ENCODE measurements at regions not wholly inside any gene's neighbourhood (a gene's known extent, or its start where the extent isn't known, plus 50 kb on each side); places are given as distances from the start of the nearest gene placed in this dataset.

DNA sequence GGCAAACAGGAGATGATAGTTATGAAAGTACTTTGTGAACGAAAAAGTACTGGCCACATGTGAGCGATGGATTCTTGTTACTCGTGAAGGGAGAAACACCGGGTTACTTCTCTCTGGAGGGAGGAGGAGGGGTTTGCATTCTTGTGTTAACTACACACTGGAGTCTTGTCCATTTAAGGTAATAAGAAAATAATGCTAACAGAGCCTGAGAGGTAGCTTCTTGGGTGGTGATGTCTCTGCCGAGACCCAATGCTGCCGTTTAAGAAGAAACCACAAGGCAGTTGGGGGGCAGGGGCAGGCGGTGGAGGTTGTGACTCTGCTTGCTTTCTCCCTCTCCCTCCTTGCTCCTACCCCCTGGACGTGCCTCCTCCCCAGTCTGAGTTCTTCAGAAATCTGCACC, 100.9 kb upstream of the ROPN1 start:
- DNase-seq, result no peak

DNA sequence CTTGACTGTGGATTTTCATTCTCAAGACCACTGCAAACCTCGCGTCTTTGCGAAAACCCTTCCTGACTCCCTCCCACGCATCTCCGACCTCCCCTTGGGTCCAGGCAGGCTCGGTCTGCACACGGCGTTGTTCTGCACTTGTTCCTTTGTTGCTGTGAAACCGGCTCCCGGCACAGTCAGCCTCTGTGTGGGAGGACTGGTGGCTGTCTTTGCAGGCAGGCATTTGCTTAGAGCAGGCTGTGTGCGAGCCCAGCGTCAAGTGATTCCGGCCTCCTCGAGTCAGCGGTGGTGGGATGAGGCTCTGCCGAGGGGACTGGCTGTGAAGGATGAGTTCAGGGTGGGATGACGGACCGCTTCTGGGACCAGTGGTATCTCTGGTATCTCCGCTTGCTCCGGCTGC, 102.6 kb upstream of the ROPN1 start:
- no peak for DNase-seq

DNA sequence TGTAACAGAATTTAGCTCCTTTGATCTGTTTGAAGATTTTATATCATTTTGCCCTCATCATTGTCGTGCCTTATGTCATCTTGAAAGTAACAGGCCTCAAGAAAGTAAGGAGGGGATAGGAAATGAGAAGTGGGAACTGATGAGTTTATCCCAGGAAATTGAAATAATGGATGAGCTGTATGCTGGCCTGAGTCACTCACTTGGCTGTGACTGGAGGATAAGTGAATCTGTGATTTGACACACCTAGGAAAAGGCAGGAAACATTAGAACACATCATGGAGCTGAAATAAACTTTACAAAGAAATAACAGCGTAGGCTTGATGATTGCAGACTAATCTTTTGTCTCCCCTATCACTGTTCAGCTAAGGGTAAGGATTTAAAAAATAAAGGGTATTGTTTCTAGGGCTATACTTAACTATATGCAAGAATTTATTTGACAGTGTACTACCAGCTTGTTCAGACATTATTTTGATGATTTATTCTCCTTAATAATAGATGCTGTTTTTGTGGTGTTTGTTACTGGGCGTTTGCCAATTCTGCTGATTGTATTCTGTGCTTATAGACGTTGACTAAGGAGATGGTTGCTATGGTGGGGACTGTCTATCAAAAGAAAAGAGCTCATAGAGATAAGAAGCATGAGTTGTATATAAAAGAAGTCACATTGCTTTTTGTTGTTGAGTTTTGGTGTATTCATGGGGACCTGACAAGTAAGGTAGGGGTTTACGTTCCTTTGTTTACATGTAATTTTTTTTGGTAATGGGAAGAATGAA, 105.6 kb upstream of the ROPN1 start:
- DNase-seq, result no peak

DNA sequence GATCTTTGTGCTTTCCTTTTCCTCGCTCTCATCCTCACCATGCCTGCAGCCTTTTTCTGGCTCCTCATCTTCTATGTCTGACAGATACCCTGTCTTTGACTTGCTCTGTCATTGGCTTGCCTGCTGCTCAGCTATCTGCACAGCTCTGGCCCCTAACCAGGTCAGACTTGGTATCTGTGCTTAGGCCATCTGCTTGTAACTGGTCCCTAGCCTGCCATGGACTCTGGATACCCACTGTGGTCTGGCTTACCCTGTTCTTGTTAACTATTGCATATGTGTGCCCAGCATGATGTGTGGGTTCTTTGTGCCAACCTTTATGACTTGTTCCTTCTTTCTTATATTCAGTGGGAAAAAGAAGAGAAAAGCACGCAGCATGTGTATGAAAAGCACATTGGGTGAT, 109.7 kb upstream of the ROPN1 start:
- DNase-seq, result no peak

DNA sequence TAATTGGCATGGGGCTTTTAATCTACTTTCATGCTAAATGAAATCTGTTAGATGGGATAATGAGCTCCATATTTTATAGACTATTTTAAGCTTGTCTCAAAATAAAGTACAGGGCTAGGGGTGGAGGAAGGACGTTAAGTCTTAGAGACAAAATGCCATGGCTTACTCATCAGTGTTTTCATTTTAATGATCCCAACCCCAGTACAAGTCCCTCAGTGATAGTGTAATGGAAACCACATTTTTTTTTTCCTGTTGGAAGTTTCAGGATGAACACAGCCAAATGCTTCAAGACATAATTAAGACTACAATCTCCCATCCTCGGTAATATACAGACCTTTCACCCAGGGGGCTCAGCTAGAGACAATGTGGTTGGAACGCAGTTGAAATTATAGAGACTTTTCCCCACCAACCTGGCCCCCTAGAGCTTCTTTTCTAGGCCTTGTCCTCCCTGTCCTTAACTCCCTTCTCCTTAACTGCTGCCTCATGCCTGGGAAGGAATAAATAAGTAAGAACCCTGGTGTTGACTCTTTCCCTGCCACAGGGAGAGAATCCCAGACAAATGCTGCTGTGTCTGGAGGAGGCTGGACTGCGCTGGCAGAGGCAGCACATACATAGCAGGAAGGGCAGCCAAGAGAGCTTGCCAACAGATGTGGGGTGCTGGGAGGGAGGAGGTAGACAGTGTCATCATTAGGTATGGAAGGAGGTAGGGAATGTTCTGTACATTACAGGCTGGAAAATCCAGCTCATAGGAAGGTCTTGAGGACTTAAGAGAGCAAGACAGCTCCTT, 115.4 kb upstream of the ROPN1 start:
- DNase-seq, result no peak

DNA sequence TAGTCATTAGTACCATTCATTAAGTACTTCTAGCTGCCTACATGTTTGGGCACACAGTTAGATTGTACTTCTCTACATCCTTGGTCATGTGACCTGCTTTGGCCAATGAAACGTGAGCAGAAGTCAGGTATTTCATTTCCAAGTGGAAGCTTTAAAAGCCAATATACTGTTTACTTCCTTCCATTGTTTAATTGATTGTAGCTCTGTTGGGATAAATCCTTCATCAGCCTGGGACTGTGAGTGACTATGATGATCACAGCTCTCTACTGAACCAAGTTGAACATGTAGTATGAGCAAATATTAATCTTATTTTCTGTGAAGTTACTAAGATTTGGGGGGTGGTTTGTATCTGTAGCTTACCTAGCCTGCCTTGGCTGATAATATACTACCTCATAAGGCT, 116.5 kb upstream of the ROPN1 start:
- no peak for DNase-seq

DNA sequence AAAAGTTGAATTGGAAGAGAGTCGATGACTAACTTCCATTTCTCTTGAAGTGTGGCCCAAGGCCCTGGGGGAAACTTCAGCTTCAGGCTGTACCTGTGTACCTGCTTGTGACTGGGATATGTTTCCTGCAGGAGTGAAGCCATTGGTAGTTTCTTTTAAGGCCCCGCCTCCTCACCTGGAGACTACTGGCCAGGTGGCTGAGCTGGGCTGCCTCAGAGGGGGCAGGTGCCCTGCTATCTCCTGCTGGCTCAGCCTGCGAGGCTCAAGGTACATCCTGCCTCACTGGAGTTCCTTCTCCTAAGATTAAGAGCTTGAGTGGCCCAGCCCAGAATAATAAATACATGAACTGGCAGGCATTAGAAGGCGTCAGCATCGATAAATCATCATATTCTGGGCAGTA, 121.6 kb upstream of the ROPN1 start:
- DNase-seq, result no peak

DNA sequence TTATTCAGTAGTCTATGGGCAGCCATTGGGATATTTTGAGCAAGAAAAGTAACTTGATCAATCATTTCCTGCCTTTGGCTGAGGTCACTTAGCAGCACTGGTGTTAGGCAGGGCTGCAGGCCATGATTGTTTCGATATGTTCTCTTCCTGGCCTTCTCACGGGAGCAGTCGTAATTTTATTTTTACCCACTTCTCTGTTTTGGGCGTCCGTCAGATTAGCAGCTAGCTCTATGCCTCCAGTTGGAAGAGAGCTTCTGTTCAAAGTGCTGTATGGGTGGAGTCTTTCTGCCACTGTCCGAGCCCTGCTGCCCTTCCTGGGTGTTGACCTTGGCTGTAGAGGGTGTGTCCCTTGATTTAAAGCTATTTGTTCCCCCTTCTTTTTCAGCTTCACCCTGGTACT, 123.4 kb upstream of the ROPN1 start:
- DNase-seq, result no peak

DNA sequence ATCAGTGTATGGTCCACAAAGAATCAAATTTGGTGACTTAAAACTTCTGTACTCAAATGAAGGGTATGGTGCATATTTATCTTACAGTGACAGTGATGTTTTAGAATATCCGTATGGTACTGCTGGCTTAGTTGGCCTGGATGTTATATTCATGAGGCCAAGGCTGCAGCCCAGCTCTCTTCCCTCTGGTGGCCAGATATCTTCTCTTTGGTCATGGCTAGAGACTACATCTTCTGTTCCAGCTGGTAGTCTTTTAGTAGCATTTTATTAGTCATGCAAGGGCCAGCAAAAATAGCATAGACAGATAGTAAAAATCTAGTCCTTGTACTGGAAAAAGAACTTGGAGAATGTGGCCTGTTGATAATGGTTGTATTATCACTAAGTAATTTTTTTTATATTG, 124.0 kb upstream of the ROPN1 start:
- no peak for DNase-seq

DNA sequence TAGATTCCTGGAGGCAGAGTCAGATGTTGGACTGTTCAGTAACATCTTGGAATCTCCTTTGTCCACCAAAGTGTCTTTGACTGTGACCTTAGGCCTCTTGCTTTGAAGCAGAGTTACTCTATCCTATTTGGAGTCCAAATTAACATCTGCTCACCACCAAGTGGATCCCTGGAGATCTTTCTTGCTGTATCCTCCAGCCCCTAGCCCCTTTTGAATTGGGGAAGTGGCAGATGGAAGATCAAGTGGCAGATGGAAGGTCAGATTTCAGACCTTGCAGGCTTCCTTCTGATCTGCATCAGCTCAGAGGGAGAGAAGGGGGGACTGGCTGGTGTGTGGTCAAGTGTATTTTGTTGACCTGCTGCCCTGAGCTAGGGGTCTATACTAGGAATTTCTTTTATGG, 125.0 kb upstream of the ROPN1 start:
- peak; percentile 23 for DNase-seq

DNA sequence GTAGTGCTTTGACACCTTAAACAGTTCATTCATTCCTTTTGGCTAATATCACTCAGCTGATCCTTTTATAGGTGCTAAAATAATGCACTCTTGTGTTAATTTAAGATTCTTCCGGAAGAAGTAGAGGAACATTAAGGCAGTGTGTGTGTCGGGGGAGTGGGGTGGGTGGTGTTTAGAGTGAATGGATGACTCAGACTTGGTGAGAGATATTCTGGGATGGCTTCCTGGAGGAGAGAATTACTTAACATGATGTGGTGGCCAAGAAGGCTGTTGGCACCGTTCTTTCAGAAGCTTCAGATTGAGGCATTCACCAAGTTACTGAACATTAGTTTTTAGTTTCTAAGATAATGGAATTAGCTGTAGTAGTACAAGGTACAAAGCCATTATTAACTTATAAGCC, 125.6 kb upstream of the ROPN1 start:
- no peak for DNase-seq

DNA sequence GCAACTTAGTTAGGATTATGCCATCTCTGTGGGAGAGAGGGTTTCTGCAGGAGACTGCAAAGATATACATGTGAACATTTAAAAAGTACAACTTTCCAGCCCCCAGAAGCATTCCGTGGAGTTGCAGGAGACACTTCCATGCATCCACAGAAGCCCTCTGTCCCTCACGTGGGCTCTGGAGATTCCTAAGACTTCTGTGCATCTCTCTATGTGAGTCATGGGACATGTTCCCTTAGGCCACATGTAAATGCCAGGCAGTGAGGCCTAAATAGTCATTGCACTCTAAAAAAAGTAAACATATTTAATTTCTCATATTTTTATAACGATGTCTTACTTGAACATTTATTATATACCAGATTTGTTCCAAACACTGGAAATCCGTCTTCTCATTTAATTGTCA, 126.5 kb upstream of the ROPN1 start:
- no peak for DNase-seq

DNA sequence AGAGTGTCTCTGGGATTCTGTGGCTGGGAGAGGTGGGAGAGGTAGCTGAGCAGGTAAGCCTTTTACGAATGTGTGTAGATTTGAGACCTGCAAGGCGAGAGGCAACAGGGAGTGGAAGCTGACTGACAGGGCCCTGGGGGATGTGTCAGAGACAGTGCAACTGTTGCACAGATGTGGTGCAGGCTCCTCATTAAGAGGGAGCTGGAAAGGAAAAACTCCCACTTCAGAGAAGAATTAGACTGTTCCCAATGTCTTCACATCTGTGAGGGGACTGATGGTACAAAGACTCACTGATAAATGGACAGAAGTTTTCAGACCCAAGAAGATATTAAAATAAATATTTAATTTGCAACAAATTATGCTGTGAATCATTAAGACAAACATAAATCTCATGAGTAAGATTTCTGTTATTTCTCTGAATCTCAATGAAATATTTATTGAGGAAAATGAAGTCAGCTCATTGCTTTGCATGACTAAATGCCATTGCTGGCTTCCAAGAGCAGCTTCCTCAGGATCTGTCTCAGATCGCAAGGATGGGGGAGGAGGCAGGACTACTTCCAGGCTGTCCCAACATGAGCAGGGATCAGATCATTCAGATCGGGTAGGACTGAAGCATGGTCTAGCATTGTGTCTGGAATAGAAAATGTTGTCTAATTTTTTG, 127.3 kb upstream of the ROPN1 start:
- DNase-seq, result no peak

DNA sequence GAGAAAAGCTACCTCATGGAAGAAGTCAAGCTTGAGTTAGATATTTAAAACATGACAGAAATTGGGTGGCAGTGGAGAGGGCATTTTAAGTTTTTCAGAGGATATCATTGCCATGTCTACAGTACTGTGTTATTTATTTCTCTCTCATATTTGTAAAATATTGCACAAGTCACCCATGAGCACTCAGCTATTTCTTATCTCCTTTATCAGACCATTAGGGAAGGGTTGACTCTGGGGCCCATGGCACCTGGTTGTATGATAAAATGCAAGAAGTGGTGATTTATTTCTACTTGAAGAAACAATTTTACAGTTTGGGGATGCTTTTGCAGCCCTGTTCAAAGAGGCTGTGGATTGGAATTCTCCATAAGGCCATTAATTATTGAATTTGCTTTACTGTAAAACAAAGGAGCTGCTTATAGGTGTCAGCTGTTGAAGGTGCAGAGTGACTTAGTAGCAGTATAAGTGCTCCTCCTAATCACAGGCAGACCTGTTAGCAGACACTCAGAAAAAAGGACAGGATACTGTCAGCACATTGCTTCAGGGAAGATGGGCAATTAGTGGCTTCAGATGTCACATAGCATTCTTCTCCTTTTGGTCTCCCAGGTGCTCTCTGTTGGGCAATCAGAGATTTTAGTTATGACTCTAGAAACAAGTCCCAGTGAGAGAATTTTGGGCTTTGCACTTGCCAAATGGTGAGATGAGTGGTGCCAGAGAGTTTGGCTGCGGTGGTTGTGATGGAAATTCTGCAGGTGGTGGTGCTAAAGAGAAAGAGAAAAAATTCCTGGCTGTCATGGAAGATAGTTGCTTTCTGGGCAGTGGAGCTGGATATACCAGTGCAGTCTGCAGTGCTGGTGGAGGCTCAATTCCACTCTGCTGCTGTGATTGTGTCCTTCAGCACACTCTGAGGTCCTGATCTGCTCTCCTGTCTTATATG, 129.7 kb upstream of the ROPN1 start:
- peak; percentile 28 for DNase-seq

DNA sequence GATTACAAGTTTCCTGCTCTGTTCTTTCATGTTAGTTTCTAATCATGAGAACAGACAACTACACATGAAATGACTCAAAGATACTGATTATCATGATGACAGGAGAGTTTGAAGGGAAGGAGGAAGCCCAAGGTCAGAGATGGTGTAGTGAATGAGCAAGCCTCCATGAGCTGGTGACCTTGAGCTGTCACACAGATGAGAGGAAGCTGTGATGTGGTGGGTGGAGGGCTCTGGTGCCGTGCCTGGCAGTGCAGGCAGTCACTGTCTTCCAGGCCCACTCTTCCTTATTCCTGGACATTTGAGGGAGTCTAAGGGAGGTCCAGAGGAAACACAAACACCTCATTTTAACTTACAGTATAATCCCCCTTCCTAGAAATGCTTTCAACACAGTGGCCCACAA, 133.4 kb upstream of the ROPN1 start:
- no peak for DNase-seq

DNA sequence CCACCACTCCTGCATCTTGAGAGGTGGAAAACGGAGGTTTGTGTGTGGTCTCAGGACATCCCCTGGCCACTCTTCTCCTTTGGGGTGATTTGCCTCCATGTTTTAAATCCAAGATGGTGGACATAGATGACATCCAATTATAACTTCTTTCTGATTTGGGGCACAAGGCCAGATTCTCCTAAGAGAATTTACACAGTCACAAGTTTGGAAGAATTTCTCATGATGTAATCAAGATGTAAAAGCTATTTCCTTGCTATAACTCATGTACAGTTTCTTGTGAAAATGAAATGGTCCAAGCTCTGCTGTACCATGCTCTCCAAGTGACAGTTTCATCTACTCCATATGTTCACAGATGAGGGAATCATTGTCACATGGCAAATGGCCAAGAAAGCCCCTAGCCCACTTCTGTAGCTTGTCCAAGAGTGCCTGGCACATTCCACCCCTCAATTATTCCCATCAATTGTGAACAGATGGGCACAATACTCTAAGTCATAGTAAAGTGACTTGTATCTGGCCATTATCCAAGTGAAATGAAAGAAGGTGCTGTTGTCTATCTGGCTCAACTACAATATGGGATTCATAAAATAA, 134.6 kb upstream of the ROPN1 start:
- no peak for DNase-seq

DNA sequence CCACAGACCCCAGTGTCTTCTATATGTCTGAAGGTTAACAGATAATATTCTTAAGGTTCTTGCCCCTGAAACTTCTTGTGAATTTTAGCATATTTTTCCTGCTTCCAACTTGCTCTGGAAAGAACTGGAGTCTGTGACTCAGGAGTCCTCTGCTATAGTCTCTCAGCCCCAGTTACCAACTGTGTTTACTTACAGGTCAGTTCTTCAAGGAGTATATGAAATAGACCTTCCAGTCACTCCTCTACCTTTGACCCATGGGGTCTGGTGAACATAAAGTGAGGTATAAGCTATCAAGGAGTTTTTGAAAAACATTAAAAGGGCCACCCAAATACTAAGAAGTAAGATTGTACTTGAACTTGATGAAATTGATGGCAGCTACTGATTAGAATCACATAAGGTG, 139.2 kb upstream of the ROPN1 start:
- DNase-seq, result no peak

DNA sequence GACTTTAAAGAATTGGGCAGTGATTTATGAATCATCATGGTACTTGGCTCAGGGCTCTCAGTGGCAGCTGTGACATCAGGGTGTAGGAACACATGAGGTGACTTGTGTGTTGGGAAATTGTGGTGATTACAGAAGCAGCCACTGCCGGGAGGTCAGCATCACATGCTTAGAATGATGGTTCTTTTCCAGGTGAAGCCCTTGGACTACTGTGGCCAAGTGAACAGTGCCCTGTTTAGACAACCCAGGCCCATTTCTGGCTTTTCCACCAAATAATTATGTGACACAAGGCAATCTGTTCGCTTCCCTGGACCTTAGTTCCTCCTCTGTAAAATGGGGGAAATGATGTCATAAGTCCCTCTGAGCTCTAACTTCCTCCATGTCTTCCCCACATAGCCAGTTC, 139.7 kb upstream of the ROPN1 start:
- no peak for DNase-seq

DNA sequence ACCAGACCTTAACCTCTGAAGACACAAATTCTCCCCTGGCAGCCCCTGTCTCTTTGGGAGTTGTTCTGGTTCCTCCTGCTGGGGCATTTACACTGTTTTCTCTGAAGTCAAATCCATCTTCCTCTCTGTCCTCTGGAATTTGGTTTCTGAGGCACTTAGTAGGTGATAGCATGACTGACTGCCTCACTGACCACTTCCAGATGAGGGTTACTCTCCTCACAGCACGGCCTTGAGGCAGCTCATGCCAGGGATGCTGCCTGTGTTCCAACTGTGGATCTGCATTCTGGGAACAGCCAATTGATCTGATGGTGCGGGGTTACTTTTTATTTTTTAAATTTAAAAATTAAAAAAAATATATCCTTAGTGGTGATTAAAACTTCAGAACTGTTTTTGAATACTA, 140.9 kb upstream of the ROPN1 start:
- no peak for DNase-seq

DNA sequence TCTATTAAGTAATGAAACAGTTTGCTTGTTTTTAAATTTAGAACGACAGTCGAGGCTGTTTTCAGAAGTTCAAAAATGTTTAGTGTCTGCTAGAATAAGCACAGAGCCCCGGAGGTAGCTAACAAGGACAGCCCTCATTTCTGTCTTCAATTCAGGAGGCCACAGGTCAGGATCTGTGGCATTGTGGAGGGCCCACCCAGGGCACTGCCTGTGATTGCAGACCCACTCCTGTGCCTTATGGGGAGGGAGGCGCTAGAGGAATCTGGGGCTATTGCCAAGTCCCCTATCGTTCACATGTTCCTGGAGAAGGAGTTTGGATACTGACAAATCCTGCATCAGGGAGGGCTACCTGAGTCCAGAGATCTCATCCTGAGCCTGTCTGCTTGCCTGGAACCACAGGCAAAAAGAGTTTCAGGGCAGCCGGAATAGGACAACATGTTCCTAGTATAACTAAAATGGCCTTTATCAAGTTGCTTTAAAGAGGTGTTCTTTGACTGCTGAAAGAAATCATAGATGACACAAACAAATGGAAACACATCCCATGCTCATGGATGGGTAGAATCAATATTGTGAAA, 141.5 kb upstream of the ROPN1 start:
- DNase-seq, result no peak

DNA sequence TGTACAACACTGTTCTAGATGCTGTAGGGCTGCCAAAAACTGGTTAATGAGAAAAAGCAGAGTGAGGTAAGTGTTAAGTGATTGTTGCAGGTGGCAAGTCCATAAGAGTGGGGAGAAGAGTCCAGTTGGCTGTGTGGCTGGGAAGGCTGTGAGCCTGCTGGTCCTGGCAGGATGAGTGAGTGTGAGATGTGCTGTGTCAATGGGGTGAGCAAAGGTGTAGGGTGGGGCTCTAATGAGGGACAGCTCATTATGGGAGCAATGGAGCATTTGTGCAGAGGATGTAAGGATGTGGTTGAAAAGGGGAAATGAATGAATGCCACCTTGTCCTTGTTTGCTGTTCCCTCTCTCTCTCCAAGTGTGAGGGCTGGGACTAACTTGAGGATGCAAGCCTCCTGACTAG, 145.3 kb upstream of the ROPN1 start:
- DNase-seq, result no peak

DNA sequence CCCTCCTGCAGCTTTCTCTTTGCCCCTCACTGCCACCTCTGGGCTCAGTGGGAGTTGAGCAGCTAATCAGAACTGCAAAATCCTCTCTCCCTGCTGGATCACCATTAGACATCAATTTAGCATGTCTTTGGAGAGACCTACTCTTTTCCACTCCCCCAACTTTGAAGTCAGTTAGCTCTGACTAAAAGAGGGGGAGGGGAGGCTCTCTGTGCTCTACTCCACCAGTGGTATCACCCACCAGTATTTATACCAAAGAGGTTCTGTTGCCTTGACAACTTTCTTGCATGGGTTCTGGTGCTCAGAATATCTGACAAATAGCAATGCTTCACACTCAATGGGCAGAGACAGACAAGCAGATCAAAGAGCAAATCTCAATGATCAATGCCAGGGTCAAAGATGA, 146.2 kb upstream of the ROPN1 start:
- no peak for DNase-seq
